H9 (cell line): ENCODE measurements at regions not wholly inside any gene's neighbourhood (a gene's known extent, or its start where the extent isn't known, plus 50 kb on each side); places are given as distances from the start of the nearest gene placed in this dataset.

Source experiments
- DNase-seq: peaks from one replicate; pipeline ENCODE4 v3.0.0-alpha.2; 2017
- H2AFZ ChIP-seq: one replicate; pipeline ENCODE4 v1.6.1; 2013; ENCODE audit warnings: mild to moderate bottlenecking, low read length, control low read depth, moderate library complexity
- H2AK5ac ChIP-seq: 2 replicates; pipeline ENCODE4 v1.6.1; 2013; ENCODE audit warnings: low read length, control low read depth, mixed read lengths; ENCODE audit not compliant: insufficient read length
- H2BK120ac ChIP-seq: one replicate; pipeline ENCODE4 v1.6.1; 2013; ENCODE audit warnings: low read depth, mild to moderate bottlenecking, low read length, control low read depth, inconsistent platforms; ENCODE audit not compliant: poor library complexity, severe bottlenecking
- H2BK12ac ChIP-seq: 2 replicates; pipeline ENCODE4 v1.6.1; 2013; ENCODE audit warnings: low read length, control low read depth, mixed read lengths, low read depth; ENCODE audit not compliant: insufficient read length
- H2BK15ac ChIP-seq: 2 replicates; pipeline ENCODE4 v1.6.1; 2013; ENCODE audit warnings: low read depth, low read length, control low read depth
- H2BK20ac ChIP-seq: one replicate; pipeline ENCODE4 v1.6.1; 2013; ENCODE audit warnings: low read depth, mild to moderate bottlenecking, low read length, control low read depth, inconsistent platforms; ENCODE audit not compliant: poor library complexity, severe bottlenecking
- H2BK5ac ChIP-seq: 2 replicates; pipeline ENCODE4 v1.6.1; 2013; ENCODE audit warnings: low read length, control low read depth, mixed read lengths; ENCODE audit not compliant: insufficient read length
- H3K14ac ChIP-seq: 2 replicates; pipeline ENCODE4 v1.6.1; 2013; ENCODE audit warnings: low read length, control low read depth; ENCODE audit not compliant: insufficient read depth
- H3K18ac ChIP-seq: 2 replicates; pipeline ENCODE4 v1.6.1; 2013; ENCODE audit warnings: low read depth, mild to moderate bottlenecking, mixed read lengths, low read length, control low read depth; ENCODE audit not compliant: insufficient read length
- H3K23ac ChIP-seq: 2 replicates; pipeline ENCODE4 v1.6.1; 2013; ENCODE audit warnings: low read length, control low read depth, mixed read lengths, low read depth; ENCODE audit not compliant: insufficient read length
- H3K23me2 ChIP-seq: 2 replicates; pipeline ENCODE4 v1.6.1; 2013; ENCODE audit warnings: low read depth, mild to moderate bottlenecking, mixed read lengths, low read length, control low read depth; ENCODE audit not compliant: insufficient read length, poor library complexity, severe bottlenecking
- H3K27ac ChIP-seq: 2 replicates; pipeline ENCODE4 v1.5.1; 2013; ENCODE audit warnings: low read length, control low read depth, mixed read lengths, low read depth; ENCODE audit not compliant: insufficient read length
- H3K27me3 ChIP-seq: 2 replicates; pipeline ENCODE4 v1.6.1; 2013; ENCODE audit warnings: low read length, control low read depth, inconsistent platforms; ENCODE audit not compliant: insufficient read depth
- H3K4ac ChIP-seq: 2 replicates; pipeline ENCODE4 v1.6.1; 2013; ENCODE audit warnings: low read depth, mild to moderate bottlenecking, control low read depth, inconsistent platforms, low read length, moderate library complexity
- H3K4me1 ChIP-seq: 2 replicates; pipeline ENCODE4 v1.6.1; 2013; ENCODE audit warnings: low read length, control low read depth, inconsistent platforms; ENCODE audit not compliant: insufficient read depth
- H3K4me2 ChIP-seq: 2 replicates; pipeline ENCODE4 v1.6.1; 2013; ENCODE audit warnings: low read length, control low read depth, mixed read lengths; ENCODE audit not compliant: insufficient read length, insufficient read depth
- H3K56ac ChIP-seq: 2 replicates; pipeline ENCODE4 v1.6.1; 2013; ENCODE audit warnings: low read depth, mild to moderate bottlenecking, mixed read lengths, low read length, control low read depth; ENCODE audit not compliant: insufficient read length
- H3K79me1 ChIP-seq: 2 replicates; pipeline ENCODE4 v1.6.1; 2013; ENCODE audit warnings: low read depth, mild to moderate bottlenecking, moderate library complexity, low read length, control low read depth, inconsistent platforms; ENCODE audit not compliant: insufficient read depth, poor library complexity, severe bottlenecking
- H3K79me2 ChIP-seq: 2 replicates; pipeline ENCODE4 v1.6.1; 2013; ENCODE audit warnings: low read length, control low read depth, inconsistent platforms; ENCODE audit not compliant: insufficient read depth
- H3K9ac ChIP-seq: 2 replicates; pipeline ENCODE4 v1.6.1; 2013; ENCODE audit warnings: low read length, control low read depth, mixed read lengths; ENCODE audit not compliant: insufficient read length; ENCODE audit errors: extremely low read depth
- H3K9me3 ChIP-seq: one replicate; pipeline ENCODE4 v1.6.1; 2013; ENCODE audit warnings: low read depth, low read length, inconsistent platforms; ENCODE audit not compliant: control insufficient read depth
- H3T11ph ChIP-seq: one replicate; pipeline ENCODE4 v1.6.1; 2013; ENCODE audit warnings: mild to moderate bottlenecking, low read length, control low read depth, inconsistent platforms
- H4K20me1 ChIP-seq: one replicate; pipeline ENCODE4 v1.6.1; 2013; ENCODE audit not compliant: control insufficient read depth, insufficient read length, insufficient read depth
- H4K5ac ChIP-seq: 2 replicates; pipeline ENCODE4 v1.6.1; 2013; ENCODE audit warnings: low read depth, mild to moderate bottlenecking, mixed read lengths, low read length, control low read depth; ENCODE audit not compliant: insufficient read length
- H4K8ac ChIP-seq: replicated peaks from 2 replicates; pipeline ENCODE4 v1.6.1; 2013; ENCODE audit warnings: low read length, control low read depth, mixed read lengths, low read depth; ENCODE audit not compliant: insufficient read length
- H4K91ac ChIP-seq: 2 replicates; pipeline ENCODE4 v1.6.1; 2013; ENCODE audit warnings: low read depth, mild to moderate bottlenecking, moderate library complexity, mixed read lengths, low read length, control low read depth; ENCODE audit not compliant: insufficient read length
- H3K27ac Mint-ChIP-seq, 3 experiments: 2 replicates in 2 of 3; 3 replicates in 1 of 3; pipeline ENCODE4 v1.8.0; 2020 to 2021; ENCODE audit warnings: mixed read lengths in 3 of 3, mild to moderate bottlenecking in 1 of 3, moderate library complexity in 1 of 3
- H3K27me3 Mint-ChIP-seq: 2 replicates; pipeline ENCODE4 v1.8.0; 2021; ENCODE audit warnings: low read depth, mild to moderate bottlenecking, moderate library complexity, mixed read lengths
- H3K36me3 Mint-ChIP-seq, 3 experiments: 2 replicates in 2 of 3; 3 replicates in 1 of 3; pipeline ENCODE4 v1.8.0; 2020 to 2021; ENCODE audit warnings: low read depth in 3 of 3, mixed read lengths in 3 of 3; ENCODE audit not compliant: insufficient read depth in 1 of 3
- H3K4me1 Mint-ChIP-seq, 2 experiments: 2 replicates each; pipeline ENCODE4 v1.8.0; 2020; ENCODE audit warnings: mixed read lengths in 2 of 2
- H3K4me3 Mint-ChIP-seq, 2 experiments: 2 replicates in 1 of 2; 3 replicates in 1 of 2; pipeline ENCODE4 v1.8.0; 2020 to 2021; ENCODE audit warnings: mild to moderate bottlenecking in 2 of 2, mixed read lengths in 2 of 2, moderate library complexity in 1 of 2
- H3K9me3 Mint-ChIP-seq, 2 experiments: 2 replicates in 1 of 2; 3 replicates in 1 of 2; pipeline ENCODE4 v1.8.0; 2020; ENCODE audit warnings: mild to moderate bottlenecking in 2 of 2, mixed read lengths in 2 of 2, moderate library complexity in 1 of 2
- WGBS: extraction: QIAGEN DNeasy Blood & Tissue Kit; methylation state at CpG from one replicate; pipeline ENCODE4 v1.1.7; 2013; ENCODE audit warnings: missing lambda C conversion rate, low lambda C conversion rate, mixed read lengths; ENCODE audit not compliant: insufficient read length; ENCODE audit errors: extremely low coverage; 5-methylcytosine and 5-hydroxymethylcytosine counted together
- TF ChIP-seq, protein P1 (sequence below): fragments of 200-600 bp; sonication (generic); conservative IDR thresholded peaks from 3 replicates; pipeline ENCODE4 v1.8.0; 2021; ENCODE audit warnings: antibody characterized with exemption, mild to moderate bottlenecking

DNA sequence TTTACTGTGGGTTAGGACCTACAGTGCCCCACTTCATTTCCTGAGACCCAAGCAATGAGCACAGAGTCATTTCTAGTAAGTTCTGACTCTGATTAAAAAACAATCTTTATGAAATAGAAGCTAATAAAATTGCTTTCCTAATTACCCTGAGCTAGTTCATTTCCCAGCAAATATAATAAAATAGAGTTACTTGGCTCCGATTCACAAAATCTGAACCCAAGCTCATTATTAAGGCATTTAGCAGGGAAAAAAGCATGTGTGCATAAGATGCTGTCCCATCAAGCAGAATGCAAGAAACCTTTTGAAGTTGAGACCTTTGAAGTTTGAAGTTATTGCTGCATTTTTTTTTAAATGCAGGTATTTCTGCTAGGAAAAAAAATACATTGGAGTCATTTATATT is 629.1 kb downstream of the BCL11A start:
- Histone ChIP-seq H4K5ac (no peak overlapping the region), H3K23ac (no peak overlapping the region), H2BK12ac (no peak overlapping the region), H3K27ac (no peak overlapping the region), H3K4me2 (no peak overlapping the region), H3K56ac (no peak overlapping the region), H3K79me2 (no peaks in the 10 kb centered on the region), H2BK20ac (no peak overlapping the region), H3K23me2 (no peaks in the 10 kb centered on the region), H2AK5ac (no peak overlapping the region), H3T11ph (no peak overlapping the region), H3K79me1 (no peaks in the 10 kb centered on the region), H3K9ac (no peak overlapping the region), H2AFZ (no peak overlapping the region), H3K14ac (no peak overlapping the region), H3K27me3 (no peaks in the 10 kb centered on the region), H3K4ac (no peak overlapping the region), H2BK120ac (no peak overlapping the region), H3K18ac (no peak overlapping the region), H3K9me3 (no peaks in the 10 kb centered on the region), H3K4me1 (no peaks in the 10 kb centered on the region; the same call in 1 of the 2 replicates), H4K91ac (no peak overlapping the region), H2BK5ac (no peak overlapping the region), H2BK15ac (no peak overlapping the region), H4K8ac (no peak overlapping the region), H4K20me1 (no peaks in the 10 kb centered on the region)
- DNase-seq: no peak
- H3K4me3 Mint-ChIP-seq: no peak overlapping the region
- no peaks in the 10 kb centered on the region; the same call in 1 of the 2 replicates for H3K27me3 Mint-ChIP-seq
- H3K27ac Mint-ChIP-seq: no peak overlapping the region
- WGBS: no CpG with 5 or more reads among the region's 1 CpG
- TF ChIP-seq, protein P1, sequence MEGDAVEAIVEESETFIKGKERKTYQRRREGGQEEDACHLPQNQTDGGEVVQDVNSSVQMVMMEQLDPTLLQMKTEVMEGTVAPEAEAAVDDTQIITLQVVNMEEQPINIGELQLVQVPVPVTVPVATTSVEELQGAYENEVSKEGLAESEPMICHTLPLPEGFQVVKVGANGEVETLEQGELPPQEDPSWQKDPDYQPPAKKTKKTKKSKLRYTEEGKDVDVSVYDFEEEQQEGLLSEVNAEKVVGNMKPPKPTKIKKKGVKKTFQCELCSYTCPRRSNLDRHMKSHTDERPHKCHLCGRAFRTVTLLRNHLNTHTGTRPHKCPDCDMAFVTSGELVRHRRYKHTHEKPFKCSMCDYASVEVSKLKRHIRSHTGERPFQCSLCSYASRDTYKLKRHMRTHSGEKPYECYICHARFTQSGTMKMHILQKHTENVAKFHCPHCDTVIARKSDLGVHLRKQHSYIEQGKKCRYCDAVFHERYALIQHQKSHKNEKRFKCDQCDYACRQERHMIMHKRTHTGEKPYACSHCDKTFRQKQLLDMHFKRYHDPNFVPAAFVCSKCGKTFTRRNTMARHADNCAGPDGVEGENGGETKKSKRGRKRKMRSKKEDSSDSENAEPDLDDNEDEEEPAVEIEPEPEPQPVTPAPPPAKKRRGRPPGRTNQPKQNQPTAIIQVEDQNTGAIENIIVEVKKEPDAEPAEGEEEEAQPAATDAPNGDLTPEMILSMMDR: no peak
- no peaks in the 10 kb centered on the region; a peak in 1 of 7 replicates for H3K36me3 Mint-ChIP-seq
- H3K4me1 Mint-ChIP-seq: peaks cover 0 to 3% of the 10 kb centered on the region in 2 experiments; a peak in 1 of 4 replicates
- H3K9me3 Mint-ChIP-seq: no peaks in the 10 kb centered on the region
